Fibroblast of lung (primary cell): ENCODE measurements at regions not wholly inside any gene's neighbourhood (a gene's known extent, or its start where the extent isn't known, plus 50 kb on each side); places are given as distances from the start of the nearest gene placed in this dataset.

Experiments used
- DNase-seq, 2 donors: peaks; one replicate each; pipeline versions ENCODE4 v3.0.0 to v3.0.0-alpha.2; 2010; ENCODE audit warnings: low read depth in 2 of 2
- H2AFZ ChIP-seq: 2 replicates; pipeline ENCODE4 v1.5.1; 2012; ENCODE audit warnings: low read length, control low read depth, inconsistent platforms
- H3K27ac ChIP-seq: 2 replicates; pipeline ENCODE4 v1.5.1; 2011; ENCODE audit warnings: low read length, control low read depth; ENCODE audit not compliant: insufficient read depth
- H3K27me3 ChIP-seq: 2 replicates; pipeline ENCODE4 v1.5.1; 2011; ENCODE audit warnings: mild to moderate bottlenecking, low read length; ENCODE audit not compliant: control insufficient read depth, insufficient read depth
- H3K36me3 ChIP-seq: 2 replicates; pipeline ENCODE4 v1.5.1; 2011; ENCODE audit warnings: low read length; ENCODE audit not compliant: control insufficient read depth, insufficient read depth
- H3K4me1 ChIP-seq: 2 replicates; pipeline ENCODE4 v1.5.1; 2011; ENCODE audit warnings: low read length; ENCODE audit not compliant: control insufficient read depth, insufficient read depth; ENCODE audit errors: extremely low read depth
- H3K4me2 ChIP-seq: 2 replicates; pipeline ENCODE4 v1.5.1; 2011; ENCODE audit warnings: low read length, control low read depth; ENCODE audit not compliant: insufficient read depth; ENCODE audit errors: extremely low read depth
- H3K4me3 ChIP-seq, 4 experiments: fragments of 200-600 bp in 1 of 4; sonication (generic) in 1 of 4; replicated peaks in 1 of 4; 2 replicates each; pipeline ENCODE4 v1.5.1; 2011 to 2016; ENCODE audit warnings: low read length in 4 of 4, low read depth in 3 of 4, mild to moderate bottlenecking in 3 of 4, control low read depth in 2 of 4, inconsistent platforms in 1 of 4, mixed read lengths in 1 of 4; ENCODE audit not compliant: insufficient read depth in 1 of 4; ENCODE audit errors: control extremely low read depth in 1 of 4
- H3K79me2 ChIP-seq: 2 replicates; pipeline ENCODE4 v1.5.1; 2012; ENCODE audit warnings: mild to moderate bottlenecking, low read length, inconsistent platforms; ENCODE audit not compliant: control insufficient read depth, insufficient read depth
- H3K9ac ChIP-seq: 2 replicates; pipeline ENCODE4 v1.5.1; 2011; ENCODE audit warnings: mild to moderate bottlenecking, low read length, control low read depth; ENCODE audit not compliant: insufficient read depth
- H3K9me3 ChIP-seq: 2 replicates; pipeline ENCODE4 v1.5.1; 2012; ENCODE audit warnings: low read depth, low read length; ENCODE audit not compliant: control insufficient read depth, insufficient read depth
- H4K20me1 ChIP-seq: 2 replicates; pipeline ENCODE4 v1.5.1; 2011; ENCODE audit warnings: low read length; ENCODE audit not compliant: control insufficient read depth, insufficient read depth; ENCODE audit errors: extremely low read depth
- EZH2 ChIP-seq: IDR thresholded peaks from 2 replicates; pipeline ENCODE4 v1.5.1; 2012; ENCODE audit warnings: low read length, control low read depth, mild to moderate bottlenecking; ENCODE audit errors: missing control alignments
- TF ChIP-seq, protein P1 (sequence below), 2 donors: IDR thresholded peaks in 1 of 2; conservative IDR thresholded peaks in 1 of 2; 1 replicate in 1 of 2; 2 replicates in 1 of 2; pipeline ENCODE4 v1.5.1; 2011 to 2012; ENCODE audit warnings: low read length in 2 of 2, control low read depth in 1 of 2, inconsistent platforms in 1 of 2, low read depth in 1 of 2, mild to moderate bottlenecking in 1 of 2

DNA sequence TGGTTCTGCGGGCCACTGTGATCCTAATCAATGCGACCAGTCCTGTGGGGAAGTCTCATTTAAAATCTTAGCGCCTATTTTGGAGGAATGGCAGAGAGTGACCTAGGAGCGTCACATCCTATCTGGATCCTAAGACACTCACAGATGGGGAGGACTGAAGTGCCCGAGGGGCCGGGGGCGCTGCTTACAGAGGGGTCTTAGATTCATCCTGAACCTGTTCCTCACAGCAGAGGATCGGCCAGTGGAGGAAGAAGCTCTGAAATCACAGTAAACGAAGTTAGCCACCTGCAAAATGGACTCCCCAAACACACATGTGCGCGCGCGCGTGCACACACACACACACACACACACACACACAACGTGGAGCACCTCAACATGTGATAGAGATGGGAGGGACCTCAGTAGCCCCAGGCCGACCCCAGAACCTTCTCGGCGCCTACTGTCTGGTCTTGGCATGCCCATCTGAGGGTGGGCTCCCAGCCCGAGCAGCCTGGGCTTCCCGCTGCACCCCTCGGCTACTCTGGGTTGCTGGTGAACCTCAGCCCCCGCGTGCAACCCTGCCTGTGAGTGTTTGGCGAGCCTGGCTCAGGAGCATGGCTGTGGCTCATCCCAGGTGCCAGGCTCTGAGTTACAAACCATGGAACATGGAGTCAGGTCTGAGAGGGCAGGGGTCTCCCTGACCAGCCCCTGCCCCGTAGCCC lies 613.3 kb downstream of the TBC1D22A start:
- TF ChIP-seq EZH2 = no peak
- TF ChIP-seq, protein P1, sequence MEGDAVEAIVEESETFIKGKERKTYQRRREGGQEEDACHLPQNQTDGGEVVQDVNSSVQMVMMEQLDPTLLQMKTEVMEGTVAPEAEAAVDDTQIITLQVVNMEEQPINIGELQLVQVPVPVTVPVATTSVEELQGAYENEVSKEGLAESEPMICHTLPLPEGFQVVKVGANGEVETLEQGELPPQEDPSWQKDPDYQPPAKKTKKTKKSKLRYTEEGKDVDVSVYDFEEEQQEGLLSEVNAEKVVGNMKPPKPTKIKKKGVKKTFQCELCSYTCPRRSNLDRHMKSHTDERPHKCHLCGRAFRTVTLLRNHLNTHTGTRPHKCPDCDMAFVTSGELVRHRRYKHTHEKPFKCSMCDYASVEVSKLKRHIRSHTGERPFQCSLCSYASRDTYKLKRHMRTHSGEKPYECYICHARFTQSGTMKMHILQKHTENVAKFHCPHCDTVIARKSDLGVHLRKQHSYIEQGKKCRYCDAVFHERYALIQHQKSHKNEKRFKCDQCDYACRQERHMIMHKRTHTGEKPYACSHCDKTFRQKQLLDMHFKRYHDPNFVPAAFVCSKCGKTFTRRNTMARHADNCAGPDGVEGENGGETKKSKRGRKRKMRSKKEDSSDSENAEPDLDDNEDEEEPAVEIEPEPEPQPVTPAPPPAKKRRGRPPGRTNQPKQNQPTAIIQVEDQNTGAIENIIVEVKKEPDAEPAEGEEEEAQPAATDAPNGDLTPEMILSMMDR (conservative IDR thresholded peaks at IDR 0.05 in 1 of 2, IDR thresholded peaks at IDR 0.05 in 1 of 2; ENCODE audit: low read depth in 1 of 2, low read length in 2 of 2) = no peak
- Histone ChIP-seq H4K20me1 (no peaks in the 10 kb centered on the region), H3K9ac (no peak overlapping the region), H3K27me3 (no peaks in the 10 kb centered on the region), H3K27ac (no peak overlapping the region), H3K4me3 (no peak overlapping the region), H3K9me3 (no peaks in the 10 kb centered on the region), H3K4me2 (no peak overlapping the region), H3K36me3 (no peaks in the 10 kb centered on the region), H3K4me1 (no peaks in the 10 kb centered on the region), H2AFZ (no peak overlapping the region), H3K79me2 (no peaks in the 10 kb centered on the region)
- DNase-seq = no peak

DNA sequence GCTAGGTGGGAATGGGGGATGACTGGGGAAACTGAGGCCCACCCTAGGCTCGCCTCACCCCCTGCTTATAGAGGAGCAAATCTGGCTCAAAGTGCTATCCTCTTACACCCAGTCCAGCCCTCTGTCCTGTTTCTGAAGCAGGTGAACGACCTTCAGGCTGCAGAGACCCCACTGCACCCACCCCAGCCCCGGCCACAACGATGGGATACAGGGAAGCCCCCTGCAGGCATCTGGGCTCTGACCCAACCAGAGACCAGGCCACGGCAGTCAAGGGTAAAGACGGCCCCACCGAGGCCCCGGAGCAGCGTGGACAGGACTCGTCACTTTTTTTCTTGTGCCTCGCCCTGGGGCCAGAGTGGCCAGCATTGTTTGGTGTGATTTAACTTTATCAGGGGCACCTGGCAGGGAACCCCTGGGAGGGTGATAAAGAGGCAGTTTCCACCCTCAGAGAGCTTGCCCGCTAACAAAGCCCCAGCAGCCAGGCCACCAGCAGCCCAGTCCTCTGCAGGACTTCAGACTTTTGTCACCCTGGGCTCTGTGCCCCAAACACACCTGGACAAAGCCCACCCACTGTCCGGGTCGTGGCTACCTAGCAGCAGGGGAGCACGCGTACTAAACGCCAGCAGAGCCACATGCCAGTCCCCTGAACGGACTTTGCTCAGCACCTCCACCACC lies 612.6 kb downstream of the TBC1D22A start:
- Histone ChIP-seq H2AFZ (no peak overlapping the region), H3K9me3 (no peaks in the 10 kb centered on the region), H3K79me2 (no peaks in the 10 kb centered on the region), H3K36me3 (no peaks in the 10 kb centered on the region), H3K4me2 (no peak overlapping the region), H3K27ac (no peak overlapping the region), H3K4me1 (no peaks in the 10 kb centered on the region), H3K4me3 (no peak overlapping the region), H3K27me3 (no peaks in the 10 kb centered on the region), H4K20me1 (no peaks in the 10 kb centered on the region), H3K9ac (no peak overlapping the region)
- TF ChIP-seq EZH2 = no peak
- no peak for DNase-seq

DNA sequence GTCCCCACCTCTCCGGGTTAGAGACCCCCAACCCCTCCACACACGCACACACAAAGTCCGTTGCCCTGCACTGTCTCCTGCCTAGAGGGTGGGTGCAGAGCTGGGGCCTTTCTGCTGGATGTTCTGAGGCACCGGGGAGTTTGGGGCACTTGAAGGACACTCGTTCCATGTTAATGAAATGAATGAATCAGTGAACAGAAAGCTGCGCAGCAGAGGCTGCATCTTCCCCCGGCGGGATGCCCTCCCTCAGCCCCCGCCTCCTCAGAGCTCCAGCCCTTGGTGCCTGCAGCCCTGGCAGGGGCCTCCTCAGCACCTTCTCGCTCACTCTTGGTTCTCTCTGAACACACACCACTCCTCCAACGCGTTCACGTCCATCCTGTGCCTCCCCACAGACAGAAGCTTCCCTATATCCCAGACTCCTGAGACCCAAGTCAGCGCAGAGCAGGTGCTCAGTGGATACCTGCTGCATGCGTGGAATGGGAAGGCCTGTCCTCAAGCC lies 611.9 kb downstream of the TBC1D22A start:
- no peak overlapping the region for H3K9ac ChIP-seq
- no peak overlapping the region for H3K4me2 ChIP-seq
- H3K36me3 ChIP-seq = no peaks in the 10 kb centered on the region
- DNase-seq = no peak
- H3K4me3 ChIP-seq = no peak overlapping the region
- no peak overlapping the region for H3K27ac ChIP-seq
- H4K20me1 ChIP-seq = no peaks in the 10 kb centered on the region
- no peaks in the 10 kb centered on the region for H3K4me1 ChIP-seq
- TF ChIP-seq, protein P1 (conservative IDR thresholded peaks at IDR 0.05 in 1 of 2, IDR thresholded peaks at IDR 0.05 in 1 of 2; ENCODE audit: low read depth in 1 of 2, low read length in 2 of 2) = no peak
- no peak for TF ChIP-seq EZH2
- H3K27me3 ChIP-seq = no peaks in the 10 kb centered on the region
- no peaks in the 10 kb centered on the region for H3K9me3 ChIP-seq
- no peaks in the 10 kb centered on the region for H3K79me2 ChIP-seq
- no peak overlapping the region for H2AFZ ChIP-seq
